ENCODE measurements at regions not wholly inside any gene's neighbourhood (a gene's known extent, or its start where the extent isn't known, plus 50 kb on each side); places are given as distances from the start of the nearest gene placed in this dataset.

DNA sequence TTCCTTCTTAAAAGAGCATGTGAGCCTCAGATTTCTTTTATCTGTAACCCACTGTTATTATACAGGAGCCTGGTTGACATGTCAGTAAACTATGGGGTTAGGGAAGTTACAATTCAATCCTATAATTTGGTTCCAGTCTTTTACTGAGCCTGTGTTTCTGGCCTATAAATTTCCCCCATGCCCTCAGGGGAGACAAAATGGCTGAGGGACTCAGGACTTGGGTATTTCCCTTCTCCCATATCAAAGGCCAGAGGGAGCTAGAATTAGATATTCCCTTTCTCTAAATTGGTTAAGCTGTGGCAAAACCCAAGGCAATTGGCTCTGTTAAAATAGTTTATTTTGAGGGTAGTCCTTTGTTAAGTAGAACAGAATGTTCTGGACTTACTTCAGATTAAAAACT lies 823.2 kb downstream of the TLE1 start:
- intact Hi-C loops (cut with micrococcal nuclease): no loop called here
- Histone ChIP-seq H3K27ac (ENCODE audit: low read depth, low read length) (no peak overlapping the region), H3K9me3 (ENCODE audit: control insufficient read depth in 2 of 3, low read length in 3 of 3) (no peaks in the 10 kb centered on the region)

DNA sequence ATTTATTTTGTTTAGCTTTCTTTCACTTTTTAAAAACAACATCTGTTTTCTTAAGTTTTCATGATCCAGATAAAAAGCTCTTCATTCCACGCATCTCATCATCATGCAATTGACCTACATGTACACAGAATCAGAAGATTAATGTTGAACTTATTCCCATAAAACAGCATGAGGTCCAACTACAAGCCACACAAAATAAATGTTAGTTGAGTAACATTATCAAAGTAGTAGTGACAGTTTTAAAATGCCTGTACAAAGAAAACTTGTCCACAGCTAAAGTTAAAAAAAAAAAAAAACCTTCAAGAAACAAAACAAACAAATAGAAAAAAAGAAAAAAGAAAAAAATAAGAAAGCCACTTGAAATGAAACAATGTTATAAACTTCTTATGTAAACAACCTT lies 846.3 kb downstream of the TLE1 start:
- CTCF ChIA-PET: no interaction called here
- Histone ChIP-seq H3K4me3 (ENCODE audit: low read length) (no peak overlapping the region), H3K36me3 (ENCODE audit: control insufficient read depth in 2 of 3, insufficient read depth in 3 of 3, low read length in 3 of 3) (no peaks in the 10 kb centered on the region), H3K27me3 (ENCODE audit: control insufficient read depth in 2 of 2, insufficient read depth in 2 of 2, low read length in 2 of 2) (no peaks in the 10 kb centered on the region), H3K9me3 (ENCODE audit: control insufficient read depth in 2 of 3, low read length in 3 of 3) (no peaks in the 10 kb centered on the region), H3K27ac (ENCODE audit: low read depth, low read length) (no peak overlapping the region), H3K4me1 (ENCODE audit: control insufficient read depth in 2 of 2, insufficient read depth in 2 of 2, low read length in 2 of 2) (no peaks in the 10 kb centered on the region)
- intact Hi-C loops (cut with micrococcal nuclease): no loop called here
- Mint-ChIP-seq H3K9me3 (peaks cover 0 to 18% (median 4%) of the 10 kb centered on the region in 11 donors), H3K4me3 (no peak overlapping the region), H3K36me3 (no peaks in the 10 kb centered on the region), H3K27me3 (no peaks in the 10 kb centered on the region), H3K27ac (no peak overlapping the region), H3K4me1 (no peaks in the 10 kb centered on the region)
- no peak for ATAC-seq
- POLR2A ChIA-PET: no interaction called here
- DNase-seq: no peak

More for the DNA sequence above, 823.2 kb downstream of the TLE1 start:
- H3K27me3 Mint-ChIP-seq: no peaks in the 10 kb centered on the region
- Histone ChIP-seq H3K27me3 (ENCODE audit: control insufficient read depth in 2 of 2, insufficient read depth in 2 of 2, low read length in 2 of 2) (no peaks in the 10 kb centered on the region), H3K36me3 (ENCODE audit: control insufficient read depth in 2 of 3, insufficient read depth in 3 of 3, low read length in 3 of 3) (no peaks in the 10 kb centered on the region), H3K4me3 (ENCODE audit: low read length) (no peak overlapping the region), H3K4me1 (ENCODE audit: control insufficient read depth in 2 of 2, insufficient read depth in 2 of 2, low read length in 2 of 2) (no peaks in the 10 kb centered on the region)
- H3K4me1 Mint-ChIP-seq: no peaks in the 10 kb centered on the region
- POLR2A ChIA-PET: no interaction called here
- DNase-seq: no peak
- H3K27ac Mint-ChIP-seq: no peak overlapping the region
- CTCF ChIA-PET: no interaction called here
- H3K9me3 Mint-ChIP-seq: peaks cover 4 to 36% (median 12%) of the 10 kb centered on the region in 11 donors
- H3K36me3 Mint-ChIP-seq: peaks cover 0 to 5% (median 0%) of the 10 kb centered on the region in 5 donors
- no peak overlapping the region for H3K4me3 Mint-ChIP-seq
- no peak for ATAC-seq

DNA sequence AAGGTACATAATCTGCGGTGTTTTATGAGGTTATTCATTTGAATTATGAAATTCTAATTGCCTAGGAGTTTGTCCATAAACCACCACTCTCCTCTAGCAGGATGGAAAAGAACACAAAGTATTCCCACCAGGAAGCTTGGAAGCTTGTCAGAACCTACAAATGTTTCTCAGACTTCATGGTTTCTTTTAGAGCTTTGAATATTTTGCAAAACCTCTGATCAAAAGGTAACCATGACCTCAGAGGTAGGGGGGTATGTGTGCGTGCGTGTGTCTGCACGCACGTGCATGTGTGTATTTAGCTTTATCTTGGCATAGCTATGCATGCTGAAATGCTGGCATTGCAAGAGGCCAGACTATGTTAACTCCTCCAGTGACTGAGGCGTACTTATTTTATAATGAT lies 847.0 kb downstream of the TLE1 start:
- no peak overlapping the region for H3K27ac ChIP-seq (ENCODE audit: low read depth, low read length)
- POLR2A ChIA-PET: no interaction called here
- ATAC-seq: no peak
- H3K27me3 Mint-ChIP-seq: no peaks in the 10 kb centered on the region
- peaks cover 0 to 18% (median 4%) of the 10 kb centered on the region in 11 donors for H3K9me3 Mint-ChIP-seq
- no peaks in the 10 kb centered on the region for H3K27me3 ChIP-seq (ENCODE audit: control insufficient read depth in 2 of 2, insufficient read depth in 2 of 2, low read length in 2 of 2)
- no peaks in the 10 kb centered on the region for H3K4me1 Mint-ChIP-seq
- no peaks in the 10 kb centered on the region for H3K9me3 ChIP-seq (ENCODE audit: control insufficient read depth in 2 of 3, low read length in 3 of 3)
- no peaks in the 10 kb centered on the region for H3K4me1 ChIP-seq (ENCODE audit: control insufficient read depth in 2 of 2, insufficient read depth in 2 of 2, low read length in 2 of 2)
- H3K36me3 ChIP-seq (ENCODE audit: control insufficient read depth in 2 of 3, insufficient read depth in 3 of 3, low read length in 3 of 3): no peaks in the 10 kb centered on the region
- intact Hi-C loops (cut with micrococcal nuclease): no loop called here
- no peak for DNase-seq
- no peaks in the 10 kb centered on the region for H3K36me3 Mint-ChIP-seq
- H3K27ac Mint-ChIP-seq: no peak overlapping the region
- CTCF ChIA-PET: no interaction called here
- H3K4me3 ChIP-seq (ENCODE audit: low read length): no peak overlapping the region
- H3K4me3 Mint-ChIP-seq: no peak overlapping the region

DNA sequence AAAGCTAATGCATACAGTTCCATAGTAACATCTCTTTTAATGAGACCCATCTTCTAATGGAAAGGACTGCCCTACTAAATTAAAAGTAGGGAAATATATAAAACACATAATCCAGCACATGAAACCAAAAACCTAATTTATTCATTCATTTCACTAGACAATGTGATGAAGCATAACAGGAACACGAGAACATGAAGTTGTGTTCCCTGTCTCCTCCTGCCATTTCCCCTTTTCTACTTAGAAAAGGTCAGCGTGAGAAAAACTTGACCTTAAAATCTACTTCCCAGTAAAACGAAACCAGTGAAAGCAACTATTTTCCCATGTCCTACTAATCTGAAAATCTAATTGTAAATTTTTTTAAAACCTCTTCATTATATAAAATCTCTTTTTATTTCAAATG lies 847.5 kb downstream of the TLE1 start:
- no peaks in the 10 kb centered on the region for H3K4me1 Mint-ChIP-seq
- no peak overlapping the region for H3K27ac Mint-ChIP-seq
- no peaks in the 10 kb centered on the region for H3K27me3 Mint-ChIP-seq
- H3K9me3 Mint-ChIP-seq: peaks cover 0 to 18% (median 4%) of the 10 kb centered on the region in 11 donors
- H3K9me3 ChIP-seq (ENCODE audit: control insufficient read depth in 2 of 3, low read length in 3 of 3): no peaks in the 10 kb centered on the region
- H3K27ac ChIP-seq (ENCODE audit: low read depth, low read length): no peak overlapping the region
- H3K36me3 ChIP-seq (ENCODE audit: control insufficient read depth in 2 of 3, insufficient read depth in 3 of 3, low read length in 3 of 3): no peaks in the 10 kb centered on the region
- H3K4me1 ChIP-seq (ENCODE audit: control insufficient read depth in 2 of 2, insufficient read depth in 2 of 2, low read length in 2 of 2): no peaks in the 10 kb centered on the region
- H3K36me3 Mint-ChIP-seq: no peaks in the 10 kb centered on the region
- H3K27me3 ChIP-seq (ENCODE audit: control insufficient read depth in 2 of 2, insufficient read depth in 2 of 2, low read length in 2 of 2): no peaks in the 10 kb centered on the region
- DNase-seq: no peak
- H3K4me3 ChIP-seq (ENCODE audit: low read length): no peak overlapping the region
- CTCF ChIA-PET: no interaction called here
- no peak for ATAC-seq
- intact Hi-C loops (cut with micrococcal nuclease): no loop called here
- no peak overlapping the region for H3K4me3 Mint-ChIP-seq
- POLR2A ChIA-PET: no interaction called here

DNA sequence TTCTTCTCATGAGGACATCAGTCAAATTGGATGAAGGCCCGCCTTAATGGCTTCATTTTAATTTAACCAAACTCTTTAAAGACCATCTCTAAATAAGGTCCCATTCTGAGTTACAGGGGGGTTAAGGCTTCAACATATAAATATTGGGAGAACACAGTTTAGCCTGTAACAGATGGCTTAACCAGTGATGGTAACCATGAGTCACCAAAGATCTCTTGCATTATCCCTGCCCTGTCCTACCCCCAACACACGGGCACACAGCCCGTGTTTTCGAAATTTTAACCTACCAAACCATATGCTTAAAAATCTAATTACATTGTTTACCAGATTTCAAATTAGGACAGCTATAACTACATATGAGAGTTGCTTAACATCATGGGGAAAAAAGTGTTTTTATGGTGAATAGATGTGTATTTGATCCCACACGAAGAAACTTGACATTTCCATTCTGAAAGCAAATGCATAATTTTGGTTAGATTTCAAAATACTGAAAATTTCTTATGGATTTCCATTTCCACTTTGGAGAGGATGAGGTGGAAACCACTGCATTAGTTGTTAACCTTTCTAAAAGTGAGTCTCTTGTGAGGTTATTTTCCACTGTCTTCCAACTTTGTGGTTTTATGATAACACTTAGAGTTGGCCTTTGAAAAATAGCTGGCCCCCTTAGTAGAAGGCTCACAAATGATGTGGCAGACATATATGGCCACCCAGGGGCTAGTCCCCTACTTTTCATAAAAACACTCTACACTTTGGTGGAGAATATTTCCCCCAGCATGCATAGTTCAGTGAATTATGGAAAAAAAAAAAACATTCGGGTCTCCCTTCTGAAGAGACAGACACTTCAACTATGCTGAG lies 849.3 kb downstream of the TLE1 start:
- no peak for DNase-seq
- Mint-ChIP-seq H3K9me3 (peaks cover 0 to 10% (median 2%) of the 10 kb centered on the region in 11 donors), H3K27me3 (no peaks in the 10 kb centered on the region), H3K27ac (no peak overlapping the region), H3K36me3 (peaks cover 0 to 2% (median 0%) of the 10 kb centered on the region in 5 donors), H3K4me1 (no peaks in the 10 kb centered on the region), H3K4me3 (no peak overlapping the region)
- H3K4me3 ChIP-seq (ENCODE audit: low read length): no peak overlapping the region
- no peak for ATAC-seq
- intact Hi-C loops (cut with micrococcal nuclease): no loop called here
- H3K4me1 ChIP-seq (ENCODE audit: control insufficient read depth in 2 of 2, insufficient read depth in 2 of 2, low read length in 2 of 2): no peaks in the 10 kb centered on the region
- H3K36me3 ChIP-seq (ENCODE audit: control insufficient read depth in 2 of 3, insufficient read depth in 3 of 3, low read length in 3 of 3): no peaks in the 10 kb centered on the region
- no peaks in the 10 kb centered on the region for H3K9me3 ChIP-seq (ENCODE audit: control insufficient read depth in 2 of 3, low read length in 3 of 3)
- CTCF ChIA-PET: no interaction called here
- H3K27me3 ChIP-seq (ENCODE audit: control insufficient read depth in 2 of 2, insufficient read depth in 2 of 2, low read length in 2 of 2): no peaks in the 10 kb centered on the region
- POLR2A ChIA-PET: no interaction called here
- no peak overlapping the region for H3K27ac ChIP-seq (ENCODE audit: low read depth, low read length)

DNA sequence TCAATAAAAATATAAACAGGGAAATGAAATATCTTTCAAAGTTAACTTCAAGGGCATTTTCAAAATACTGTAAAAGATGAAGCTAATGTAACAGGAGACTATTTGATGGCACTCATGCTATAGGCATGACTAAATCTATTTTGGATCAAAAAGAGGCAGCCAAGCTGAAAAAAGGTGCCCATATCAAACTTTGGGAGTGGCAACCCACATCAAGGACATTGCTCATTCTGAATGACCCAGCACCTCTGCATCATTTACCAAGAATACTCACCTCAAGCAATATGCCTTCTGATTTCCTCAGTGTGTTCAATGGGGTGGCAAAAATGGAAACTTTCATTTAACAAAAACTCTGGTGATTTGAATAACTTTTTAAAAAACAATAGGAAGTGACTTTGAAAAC lies 853.3 kb downstream of the TLE1 start:
- ChIA-PET POLR2A (no interaction called here), CTCF (interaction anchor here (0.6 kb wide), 1 partner anchor 189 kb away, joined by 3 read pairs; no protein-coding TSS in a partner anchor)
- H3K27ac ChIP-seq (ENCODE audit: low read depth, low read length): no peak overlapping the region
- intact Hi-C loops (cut with micrococcal nuclease): no loop called here
- Mint-ChIP-seq H3K27ac (no peak overlapping the region), H3K9me3 (peaks cover 1 to 16% (median 6%) of the 10 kb centered on the region in 11 donors), H3K27me3 (no peaks in the 10 kb centered on the region), H3K4me3 (no peak overlapping the region), H3K4me1 (no peaks in the 10 kb centered on the region), H3K36me3 (peaks cover 0 to 5% (median 0%) of the 10 kb centered on the region in 5 donors)
- H3K4me1 ChIP-seq (ENCODE audit: control insufficient read depth in 2 of 2, insufficient read depth in 2 of 2, low read length in 2 of 2): no peaks in the 10 kb centered on the region
- H3K4me3 ChIP-seq (ENCODE audit: low read length): no peak overlapping the region
- no peaks in the 10 kb centered on the region for H3K36me3 ChIP-seq (ENCODE audit: control insufficient read depth in 2 of 3, insufficient read depth in 3 of 3, low read length in 3 of 3)
- ATAC-seq (no peak), DNase-seq (no peak)
- H3K9me3 ChIP-seq (ENCODE audit: control insufficient read depth in 2 of 3, low read length in 3 of 3): no peaks in the 10 kb centered on the region
- no peaks in the 10 kb centered on the region for H3K27me3 ChIP-seq (ENCODE audit: control insufficient read depth in 2 of 2, insufficient read depth in 2 of 2, low read length in 2 of 2)

DNA sequence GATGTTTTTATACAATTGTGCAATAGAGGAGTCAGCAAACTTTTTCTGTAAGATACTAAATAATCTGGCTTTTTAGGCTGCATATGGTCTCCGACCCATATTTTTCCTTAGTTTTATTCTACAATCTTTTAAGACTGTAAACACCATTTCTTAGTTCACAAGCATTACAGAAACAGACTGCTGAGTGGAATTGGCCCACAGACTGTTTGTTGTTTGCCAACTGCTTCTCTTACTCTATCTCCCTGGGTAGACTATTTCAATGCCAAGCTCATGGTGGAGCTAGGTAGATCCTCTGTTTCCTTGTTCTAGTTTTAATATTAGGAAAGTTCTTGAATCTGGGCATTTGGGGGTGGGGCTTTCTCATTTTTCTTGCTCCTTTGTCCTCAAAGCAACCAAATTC lies 857.6 kb downstream of the TLE1 start:
- Histone ChIP-seq H3K36me3 (ENCODE audit: control insufficient read depth in 2 of 3, insufficient read depth in 3 of 3, low read length in 3 of 3) (no peaks in the 10 kb centered on the region), H3K27me3 (ENCODE audit: control insufficient read depth in 2 of 2, insufficient read depth in 2 of 2, low read length in 2 of 2) (no peaks in the 10 kb centered on the region), H3K27ac (ENCODE audit: low read depth, low read length) (no peak overlapping the region), H3K4me3 (ENCODE audit: low read length) (no peak overlapping the region), H3K4me1 (ENCODE audit: control insufficient read depth in 2 of 2, insufficient read depth in 2 of 2, low read length in 2 of 2) (no peaks in the 10 kb centered on the region), H3K9me3 (ENCODE audit: control insufficient read depth in 2 of 3, low read length in 3 of 3) (no peaks in the 10 kb centered on the region)
- Mint-ChIP-seq H3K4me3 (no peak overlapping the region), H3K27ac (no peak overlapping the region), H3K9me3 (peaks cover 2 to 28% (median 15%) of the 10 kb centered on the region in 11 donors), H3K36me3 (peaks cover 0 to 5% (median 0%) of the 10 kb centered on the region in 5 donors), H3K4me1 (no peaks in the 10 kb centered on the region), H3K27me3 (no peaks in the 10 kb centered on the region)
- intact Hi-C loops (cut with micrococcal nuclease): no loop called here
- DNase-seq (no peak), ATAC-seq (no peak)
- ChIA-PET POLR2A (no interaction called here), CTCF (no interaction called here)

Measured in naive thymus-derived CD4-positive, alpha-beta T cell (primary cell).